ENCODE measurements at regions not wholly inside any gene's neighbourhood (a gene's known extent, or its start where the extent isn't known, plus 50 kb on each side); places are given as distances from the start of the nearest gene placed in this dataset.
A peak's percentile ranks its signal among the peaks of the same experiment; 100 is the strongest.

DNA sequence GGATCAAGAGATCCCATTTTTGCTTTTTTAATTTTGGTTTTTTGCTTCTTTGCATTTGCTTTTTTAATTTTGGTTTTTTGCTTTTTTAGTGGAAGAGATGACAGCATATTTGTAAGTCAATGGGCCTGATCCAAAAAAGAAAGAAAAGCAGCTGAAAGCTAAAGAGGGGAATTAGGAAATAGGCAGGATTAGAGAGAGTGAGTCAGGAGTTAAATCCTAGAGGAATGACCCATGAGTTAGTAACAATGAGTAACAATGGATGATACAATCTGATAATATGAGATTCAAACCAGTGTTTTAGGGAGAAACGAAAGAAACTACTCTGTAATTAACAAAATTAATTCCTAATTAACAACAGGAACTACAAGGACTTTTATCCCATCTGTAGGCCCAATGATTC, 111.2 kb upstream of the SGCG start:
- intact Hi-C loops (cut with micrococcal nuclease) (no loop called here), dilution Hi-C loops (cut with HindIII; ENCODE audit: low sequenced_read_pairs, unreplicated experiment) (no loop called here), in situ Hi-C loops (cut with MboI; ENCODE audit: low sequenced_read_pairs) (no loop called here)
- ChIA-PET POLR2A (ENCODE audit: unreplicated experiment) (no interaction called here), CTCF (no interaction called here)
- Histone ChIP-seq H4K20me1 (ENCODE audit: insufficient read depth, low read length) (no peaks in the 10 kb centered on the region), H4K8ac (ENCODE audit: low read depth in 2 of 2, low read length in 2 of 2) (peak overlapping the region in 1 of 2 experiments; percentile 30; a peak in 1 of 4 replicates), H3K27me3 (ENCODE audit: control insufficient read depth, insufficient read depth, low read length) (no peaks in the 10 kb centered on the region), H2BK5ac (ENCODE audit: low read depth, low read length, poor library complexity, severe bottlenecking) (peak overlapping the region; percentile 67), H2AK9ac (replicated peaks; ENCODE audit: low read depth, low read length, poor library complexity) (no peak overlapping the region), H2BK120ac (ENCODE audit: low read depth, low read length) (peak overlapping the region; percentile 35; the same call in 1 of the 2 replicates), H3K4me1 (ENCODE audit: control insufficient read depth, insufficient read depth, low read length) (peaks cover 1% of the 10 kb centered on the region; the same call in 1 of the 2 replicates), H4K91ac (ENCODE audit: insufficient read depth, low read depth, low read length) (no peak overlapping the region), H3K79me1 (ENCODE audit: low read depth in 1 of 2, low read length in 2 of 2) (no peaks in the 10 kb centered on the region), H2AK5ac (ENCODE audit: low read depth, low read length) (no peak overlapping the region), H3K23ac (ENCODE audit: low read depth, low read length) (no peak overlapping the region), H3K9me1 (ENCODE audit: insufficient read depth, low read length) (no peaks in the 10 kb centered on the region), H3K4ac (ENCODE audit: low read depth, low read length) (no peak overlapping the region), H2AFZ (replicated peaks; ENCODE audit: low read length, poor library complexity) (no peak overlapping the region), H2BK20ac (ENCODE audit: low read depth, low read length) (peak overlapping the region; percentile 74; the same call in 1 of the 2 replicates), H3K36me3 (ENCODE audit: control insufficient read depth, insufficient read depth, low read length) (no peaks in the 10 kb centered on the region), H3K9ac (ENCODE audit: low read depth, low read length) (no peak overlapping the region), H2BK15ac (ENCODE audit: low read depth, low read length) (no peak overlapping the region), H4K5ac (ENCODE audit: low read depth, low read length) (no peak overlapping the region; the same call in 1 of the 2 replicates), H3K9me3 (ENCODE audit: control insufficient read depth, insufficient read depth, low read length) (no peaks in the 10 kb centered on the region; the same call in 1 of the 2 replicates), H3K27ac (ENCODE audit: insufficient read depth, low read length) (no peak overlapping the region), H3K14ac (replicated peaks; ENCODE audit: low read depth, low read length) (no peak overlapping the region), H3K18ac (ENCODE audit: low read depth, low read length) (peak overlapping the region; percentile 92; the same call in 1 of the 2 replicates), H3K56ac (ENCODE audit: extremely low read depth, insufficient read depth, low read length) (no peak overlapping the region), H3K4me2 (ENCODE audit: low read depth, low read length) (peak overlapping the region; percentile 85; the same call in 1 of the 2 replicates), H3K4me3 (ENCODE audit: insufficient read depth, low read depth, low read length) (no peak overlapping the region)
- no CpG with 5 or more reads among the region's 1 CpG for WGBS, 2 experiments (ENCODE audit: extremely low coverage in 2 of 2, insufficient read length in 1 of 2)
- ATAC-seq (ENCODE audit: low read depth) (peak; percentile 91), DNase-seq (peak; percentile 87)
- no TSS peak for BruUV-seq (replicated peaks)
- TF ChIP-seq, protein P1, sequence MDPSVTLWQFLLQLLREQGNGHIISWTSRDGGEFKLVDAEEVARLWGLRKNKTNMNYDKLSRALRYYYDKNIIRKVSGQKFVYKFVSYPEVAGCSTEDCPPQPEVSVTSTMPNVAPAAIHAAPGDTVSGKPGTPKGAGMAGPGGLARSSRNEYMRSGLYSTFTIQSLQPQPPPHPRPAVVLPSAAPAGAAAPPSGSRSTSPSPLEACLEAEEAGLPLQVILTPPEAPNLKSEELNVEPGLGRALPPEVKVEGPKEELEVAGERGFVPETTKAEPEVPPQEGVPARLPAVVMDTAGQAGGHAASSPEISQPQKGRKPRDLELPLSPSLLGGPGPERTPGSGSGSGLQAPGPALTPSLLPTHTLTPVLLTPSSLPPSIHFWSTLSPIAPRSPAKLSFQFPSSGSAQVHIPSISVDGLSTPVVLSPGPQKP (IDR thresholded peaks at IDR 0.05; ENCODE audit: borderline replicate concordance, low read depth, low read length), result no peak
- TF ChIP-seq MXI1 (IDR thresholded peaks at IDR 0.05; ENCODE audit: borderline replicate concordance, low read depth, low read length) (no peak), NFE2L2 (IDR thresholded peaks at IDR 0.05; ENCODE audit: low read depth, low read length) (no peak), CEBPB (IDR thresholded peaks at IDR 0.05; ENCODE audit: low read depth, low read length) (peak; percentile 81), FOS (IDR thresholded peaks at IDR 0.05; ENCODE audit: low read depth, low read length) (peak; percentile 69; the same call in 1 of the 2 replicates), MAZ (IDR thresholded peaks at IDR 0.05; ENCODE audit: borderline replicate concordance, low read depth, low read length) (no peak), RCOR1 (IDR thresholded peaks at IDR 0.05; ENCODE audit: insufficient replicate concordance, low read length) (no peak)
